CD4-positive, alpha-beta T cell treated with Interleukin-12 subunit alpha and Interleukin-12 subunit beta, for 1 hour (primary cell): ENCODE measurements at regions not wholly inside any gene's neighbourhood (a gene's known extent, or its start where the extent isn't known, plus 50 kb on each side); places are given as distances from the start of the nearest gene placed in this dataset.

Source experiments
- DNase-seq: peaks from one replicate; pipeline ENCODE4 v3.0.0-alpha.2; 2020

GRCh38 chrX:68944211-68944610 lies 115.4 kb downstream of the EFNB1 start:
- no peak for DNase-seq

- DNase-seq, result no peak
Observed at GRCh38 chrX:68942840-68943239, 114.0 kb downstream of the EFNB1 start.

- no peak for DNase-seq
Observed at GRCh38 chrX:68942104-68942503, 113.3 kb downstream of the EFNB1 start.

- DNase-seq, result no peak
Observed at GRCh38 chrX:68941385-68941952, 112.6 kb downstream of the EFNB1 start.

- no peak for DNase-seq
Observed at GRCh38 chrX:68940601-68941000, 111.8 kb downstream of the EFNB1 start.

GRCh38 chrX:68939868-68940267 lies 111.0 kb downstream of the EFNB1 start:
- no peak for DNase-seq

- DNase-seq, result no peak
Observed at GRCh38 chrX:68938244-68939004, 109.6 kb downstream of the EFNB1 start.

GRCh38 chrX:68937581-68937980 lies 108.8 kb downstream of the EFNB1 start:
- no peak for DNase-seq

GRCh38 chrX:68936608-68937007 lies 107.8 kb downstream of the EFNB1 start:
- no peak for DNase-seq

DNA sequence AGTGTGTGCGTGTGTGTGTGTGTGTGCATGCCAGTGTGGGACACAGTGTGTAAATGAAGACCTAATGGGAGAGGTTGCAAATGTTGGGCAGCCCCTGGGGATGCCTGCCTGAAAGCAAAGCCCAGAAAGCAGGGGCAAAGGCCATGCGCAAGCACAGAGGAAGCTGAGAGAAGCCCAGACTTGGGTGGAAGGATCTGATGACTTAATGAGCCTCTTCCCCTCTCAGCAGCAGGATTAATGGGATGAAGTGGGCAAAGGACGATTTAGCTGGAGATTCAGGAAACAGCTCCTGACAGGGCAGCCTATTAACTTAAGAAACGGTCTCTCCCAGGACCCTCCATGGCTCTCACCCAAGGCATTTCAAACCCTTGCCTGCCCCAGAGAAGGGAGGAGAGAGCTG lies 107.3 kb downstream of the EFNB1 start:
- no peak for DNase-seq

DNA sequence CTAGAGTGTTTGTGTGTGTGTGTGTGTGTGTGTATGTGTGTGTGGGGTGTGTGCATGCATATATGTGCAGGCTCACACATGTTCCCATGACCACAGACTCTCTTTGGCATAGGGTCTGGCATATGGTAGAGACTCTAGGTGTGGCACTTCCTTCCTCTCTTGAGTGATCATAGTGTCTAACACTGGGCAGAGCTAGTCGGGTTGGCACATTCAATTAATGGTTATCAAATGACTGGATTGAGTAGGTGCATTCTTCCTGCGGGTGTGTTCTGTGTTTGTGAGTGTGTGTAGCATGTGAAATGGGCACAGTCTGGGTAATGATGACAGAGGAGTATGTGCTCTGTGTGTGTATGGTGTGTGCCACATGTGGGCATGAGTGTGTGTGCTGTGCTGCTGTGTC lies 106.5 kb downstream of the EFNB1 start:
- no peak for DNase-seq

GRCh38 chrX:68934922-68935321 lies 106.1 kb downstream of the EFNB1 start:
- DNase-seq, result no peak

DNA sequence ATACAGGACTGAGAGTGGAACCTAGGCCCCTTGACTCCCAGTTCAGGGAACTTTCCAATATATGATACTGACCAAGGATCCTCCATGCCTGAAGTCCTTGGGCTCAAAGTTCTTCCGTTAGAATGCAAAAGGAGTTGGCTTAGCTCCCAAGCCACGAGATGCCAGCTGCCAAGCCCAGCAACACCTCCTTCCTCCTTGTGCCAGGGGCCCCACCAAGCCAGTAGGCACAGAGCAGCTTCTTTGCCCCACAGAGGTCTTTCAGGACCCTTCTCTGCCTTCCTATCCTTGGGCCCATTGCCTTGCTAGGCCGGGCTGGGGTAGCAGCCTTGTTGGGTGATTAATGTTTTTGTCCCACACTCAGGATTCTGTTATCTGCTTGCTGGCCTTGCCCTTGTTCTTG lies 105.6 kb downstream of the EFNB1 start:
- DNase-seq, result no peak

DNA sequence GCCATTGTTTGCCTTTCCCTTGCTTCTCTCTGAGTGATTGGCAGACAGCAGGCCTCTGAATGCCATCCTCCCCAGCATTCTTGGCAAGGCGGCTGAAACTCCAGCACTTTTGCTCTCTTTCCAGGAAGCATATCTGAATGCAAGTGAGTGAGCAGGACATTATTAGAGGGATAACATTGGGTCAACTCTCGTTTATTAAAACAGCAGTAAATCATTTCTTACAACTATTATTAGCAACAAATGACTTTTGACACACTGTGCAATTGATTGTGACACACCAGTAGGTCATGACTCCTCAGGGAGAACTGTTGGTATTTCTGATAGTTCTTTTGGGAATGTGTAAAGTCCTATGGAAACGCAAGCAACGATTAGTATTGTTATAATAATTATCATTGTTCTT lies 103.8 kb downstream of the EFNB1 start:
- DNase-seq, result no peak

DNA sequence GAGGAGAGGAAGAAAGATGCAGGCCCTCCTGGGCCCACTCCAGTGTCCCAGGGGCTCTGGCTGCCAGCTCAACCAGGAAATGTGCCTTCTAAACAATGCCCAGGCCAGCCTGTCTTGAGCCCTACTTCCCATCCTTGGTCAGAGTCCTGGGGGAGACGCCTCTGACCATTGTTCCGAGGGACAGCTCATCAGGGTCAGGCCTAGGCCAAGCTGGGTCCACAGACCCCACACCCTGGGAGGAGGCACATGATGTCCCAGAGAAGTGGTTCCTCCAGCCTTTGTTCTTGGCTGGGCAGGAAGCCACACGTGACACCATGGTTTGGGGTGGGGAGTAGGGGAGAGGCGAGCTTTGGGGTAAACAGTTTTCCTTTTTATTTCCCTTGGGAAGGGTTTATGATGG lies 102.5 kb downstream of the EFNB1 start:
- DNase-seq, result no peak

- DNase-seq, result no peak
Observed at GRCh38 chrX:68930542-68931317, 101.9 kb downstream of the EFNB1 start.

GRCh38 chrX:68929332-68930150 lies 100.7 kb downstream of the EFNB1 start:
- DNase-seq, result no peak

DNA sequence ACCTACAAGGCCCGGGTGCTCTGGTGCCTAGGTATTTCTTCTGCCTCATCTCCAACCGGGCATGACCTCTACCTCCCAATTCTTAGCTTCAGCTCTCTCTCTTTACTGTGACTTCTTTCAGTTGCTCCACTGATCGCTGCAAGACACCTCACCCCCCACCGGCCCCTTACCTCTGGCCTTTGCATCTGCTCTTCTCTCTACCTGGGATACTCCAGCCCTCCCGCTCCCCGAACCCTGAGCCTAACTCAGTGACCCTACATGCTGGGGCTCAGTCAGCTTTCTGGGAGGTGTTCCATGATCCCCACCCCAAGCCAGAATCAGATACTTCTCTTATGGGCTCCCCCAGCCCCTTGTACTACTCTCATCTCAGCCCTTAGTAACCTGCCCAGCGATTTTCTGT lies 99.6 kb downstream of the EFNB1 start:
- no peak for DNase-seq

GRCh38 chrX:68927178-68927577 lies 98.4 kb downstream of the EFNB1 start:
- no peak for DNase-seq

DNA sequence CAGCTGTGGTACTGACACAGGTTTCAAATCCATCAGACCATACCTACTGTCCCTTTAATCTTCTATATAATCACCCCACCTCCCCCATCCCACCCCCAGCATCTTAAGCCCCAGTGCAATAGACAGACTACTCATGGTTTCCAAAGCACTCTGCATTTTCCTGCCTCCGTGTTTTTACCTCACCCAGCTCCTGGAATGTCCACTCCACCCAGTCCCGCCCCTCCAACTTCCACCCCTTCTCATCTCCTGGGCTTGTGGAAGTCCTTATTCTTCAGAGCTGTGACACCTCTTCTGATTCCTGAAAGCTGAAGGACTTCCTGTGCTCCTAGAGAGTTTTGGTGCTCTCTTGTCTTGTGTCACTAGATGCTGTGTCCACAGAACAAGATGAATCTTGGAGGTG lies 94.3 kb downstream of the EFNB1 start:
- no peak for DNase-seq

DNA sequence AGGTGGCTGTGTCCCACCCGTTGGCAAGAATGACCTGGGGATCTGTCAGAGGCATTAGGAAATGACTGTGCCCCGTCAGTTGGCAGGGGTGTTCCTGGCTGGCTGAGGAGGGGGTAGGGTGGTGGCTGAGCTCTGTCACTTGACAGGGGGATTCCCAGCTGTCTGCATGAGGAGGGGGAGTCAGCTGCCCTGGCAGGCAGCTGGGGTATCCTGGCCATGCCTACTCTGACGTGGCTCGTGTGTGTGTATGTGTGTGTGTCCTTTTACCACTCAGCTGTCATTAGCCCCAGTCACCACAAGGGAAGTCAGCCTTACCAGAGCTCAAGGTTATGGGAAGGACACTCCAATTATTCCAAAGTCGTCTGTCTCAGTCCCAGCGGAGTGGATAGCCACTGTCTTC lies 93.2 kb downstream of the EFNB1 start:
- no peak for DNase-seq

DNA sequence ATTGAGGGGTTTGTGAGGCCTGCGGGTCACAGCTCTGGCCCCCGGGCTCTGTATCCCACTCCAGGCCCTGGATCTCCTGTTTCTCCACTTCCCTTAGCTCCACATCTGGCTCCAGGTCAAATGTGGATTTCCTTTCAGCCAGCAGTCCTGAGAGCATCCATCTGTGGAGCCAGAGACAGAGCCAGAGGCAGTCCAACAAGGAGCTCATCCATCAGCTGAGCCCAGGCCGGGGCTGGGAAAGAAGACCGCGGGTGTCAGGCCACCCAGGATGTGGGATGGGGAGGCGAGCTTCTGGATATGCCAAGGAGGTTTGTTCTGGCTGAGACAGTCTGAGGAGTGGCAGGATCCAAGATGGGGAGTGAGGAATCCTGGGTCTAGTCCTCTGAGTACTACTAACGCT lies 91.7 kb downstream of the EFNB1 start:
- DNase-seq, result no peak

- no peak for DNase-seq
Observed at GRCh38 chrX:68919707-68920106, 90.9 kb downstream of the EFNB1 start.
